Breast epithelium (tissue), 4 donors: ENCODE measurements at regions not wholly inside any gene's neighbourhood (a gene's known extent, or its start where the extent isn't known, plus 50 kb on each side); places are given as distances from the start of the nearest gene placed in this dataset.

Source experiments
- DNase-seq, 2 donors: peaks; one replicate each; pipeline ENCODE4 v3.0.0-alpha.2; 2019; ENCODE audit warnings: low spot score in 2 of 2
- H3K27ac ChIP-seq, 2 donors: fragments of 200-600 bp; sonication (generic) in 1 of 2; one replicate each; pipeline ENCODE4 v1.5.1; 2016 to 2019; ENCODE audit warnings: mild to moderate bottlenecking in 1 of 2
- H3K27me3 ChIP-seq, 2 donors: fragments of 200-600 bp; sonication (generic) in 1 of 2; one replicate each; pipeline versions ENCODE4 v1.5.1 to v1.6.0; 2017 to 2019; ENCODE audit warnings: control low read depth in 1 of 2, mild to moderate bottlenecking in 1 of 2
- H3K36me3 ChIP-seq: fragments of 200-600 bp; one replicate; pipeline ENCODE4 v1.5.1; 2019
- H3K4me1 ChIP-seq, 2 donors: fragments of 200-600 bp; sonication (generic); one replicate each; pipeline ENCODE4 v1.5.1; 2016 to 2019; ENCODE audit warnings: control low read depth in 1 of 2
- H3K4me3 ChIP-seq, 3 donors: fragments of 200-600 bp; sonication (generic); 1 replicate in 2 of 3; 2 replicates in 1 of 3; pipeline ENCODE4 v1.5.1; 2016 to 2019; ENCODE audit warnings: mild to moderate bottlenecking in 3 of 3, moderate library complexity in 2 of 3
- H3K9me3 ChIP-seq, 2 donors: fragments of 200-600 bp; sonication (generic) in 1 of 2; one replicate each; pipeline ENCODE4 v1.5.1; 2016 to 2019; ENCODE audit warnings: control low read depth in 1 of 2
- POLR2A ChIP-seq: fragments of 450-650 bp; IDR thresholded peaks from one replicate; pipeline ENCODE4 v1.6.1; 2016; ENCODE audit warnings: antibody characterized with exemption, mild to moderate bottlenecking, moderate library complexity
- POLR2AphosphoS5 ChIP-seq, 3 donors: sonication (generic); formaldehyde crosslinking; IDR thresholded peaks; one replicate each; pipeline ENCODE4 v1.6.1; 2017; ENCODE audit warnings: antibody characterized with exemption in 3 of 3
- intact Hi-C: fragments of 100-400 bp; cut with DNase I; formaldehyde crosslinking; loops from one replicate; pipeline ENCODE4 v1.15.1; 2023; ENCODE audit warnings: low total_unique reads
- TF ChIP-seq, protein P1 (sequence below), 3 donors: fragments of 450-650 bp; IDR thresholded peaks; one replicate each; pipeline ENCODE4 v1.5.1; 2016 to 2017; ENCODE audit warnings: antibody characterized with exemption in 3 of 3, mild to moderate bottlenecking in 3 of 3, moderate library complexity in 3 of 3

DNA sequence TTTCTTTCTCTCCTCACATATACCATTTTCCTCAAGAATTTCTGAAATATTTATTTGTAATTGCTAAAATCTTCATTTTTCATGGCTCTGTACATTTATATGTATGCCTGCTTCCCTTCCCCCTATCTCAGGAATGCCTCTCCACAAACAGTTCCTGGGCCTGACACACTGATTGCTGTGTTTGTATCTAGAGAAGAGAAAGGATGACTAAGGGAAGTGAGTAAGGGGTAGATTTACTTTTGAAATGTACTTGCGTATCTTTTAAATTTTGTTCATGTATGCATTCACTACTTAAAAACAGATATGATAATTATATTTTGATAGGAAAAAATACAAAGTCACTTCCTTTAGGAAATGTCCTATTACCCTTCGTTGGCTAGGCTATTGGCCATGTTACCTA lies 790.8 kb downstream of the PCDH18 start:
- H3K27ac ChIP-seq, result no peak overlapping the region
- H3K27me3 ChIP-seq, result no peaks in the 10 kb centered on the region
- no peaks in the 10 kb centered on the region for H3K36me3 ChIP-seq
- intact Hi-C loops, result no loop called here
- TF ChIP-seq, protein P1, sequence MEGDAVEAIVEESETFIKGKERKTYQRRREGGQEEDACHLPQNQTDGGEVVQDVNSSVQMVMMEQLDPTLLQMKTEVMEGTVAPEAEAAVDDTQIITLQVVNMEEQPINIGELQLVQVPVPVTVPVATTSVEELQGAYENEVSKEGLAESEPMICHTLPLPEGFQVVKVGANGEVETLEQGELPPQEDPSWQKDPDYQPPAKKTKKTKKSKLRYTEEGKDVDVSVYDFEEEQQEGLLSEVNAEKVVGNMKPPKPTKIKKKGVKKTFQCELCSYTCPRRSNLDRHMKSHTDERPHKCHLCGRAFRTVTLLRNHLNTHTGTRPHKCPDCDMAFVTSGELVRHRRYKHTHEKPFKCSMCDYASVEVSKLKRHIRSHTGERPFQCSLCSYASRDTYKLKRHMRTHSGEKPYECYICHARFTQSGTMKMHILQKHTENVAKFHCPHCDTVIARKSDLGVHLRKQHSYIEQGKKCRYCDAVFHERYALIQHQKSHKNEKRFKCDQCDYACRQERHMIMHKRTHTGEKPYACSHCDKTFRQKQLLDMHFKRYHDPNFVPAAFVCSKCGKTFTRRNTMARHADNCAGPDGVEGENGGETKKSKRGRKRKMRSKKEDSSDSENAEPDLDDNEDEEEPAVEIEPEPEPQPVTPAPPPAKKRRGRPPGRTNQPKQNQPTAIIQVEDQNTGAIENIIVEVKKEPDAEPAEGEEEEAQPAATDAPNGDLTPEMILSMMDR (IDR thresholded peaks at IDR 0.05), result no peak
- TF ChIP-seq POLR2AphosphoS5 (IDR thresholded peaks at IDR 0.05) (no peak), POLR2A (no peak)
- peaks cover 0 to 5% of the 10 kb centered on the region in 2 donors for H3K9me3 ChIP-seq
- no peak for DNase-seq
- no peak overlapping the region for H3K4me3 ChIP-seq
- no peaks in the 10 kb centered on the region for H3K4me1 ChIP-seq

- peaks cover 0 to 5% of the 10 kb centered on the region in 2 donors for H3K9me3 ChIP-seq
- H3K36me3 ChIP-seq, result no peaks in the 10 kb centered on the region
- H3K4me1 ChIP-seq, result no peaks in the 10 kb centered on the region
- no peak for DNase-seq
- H3K27ac ChIP-seq, result no peak overlapping the region
- H3K4me3 ChIP-seq, result no peak overlapping the region
- intact Hi-C loops, result no loop called here
- no peak for TF ChIP-seq POLR2A
- TF ChIP-seq, protein P1 (IDR thresholded peaks at IDR 0.05), result no peak
- no peaks in the 10 kb centered on the region for H3K27me3 ChIP-seq
Observed at GRCh38 chr4:136740326-136740725, 792.0 kb downstream of the PCDH18 start.

DNA sequence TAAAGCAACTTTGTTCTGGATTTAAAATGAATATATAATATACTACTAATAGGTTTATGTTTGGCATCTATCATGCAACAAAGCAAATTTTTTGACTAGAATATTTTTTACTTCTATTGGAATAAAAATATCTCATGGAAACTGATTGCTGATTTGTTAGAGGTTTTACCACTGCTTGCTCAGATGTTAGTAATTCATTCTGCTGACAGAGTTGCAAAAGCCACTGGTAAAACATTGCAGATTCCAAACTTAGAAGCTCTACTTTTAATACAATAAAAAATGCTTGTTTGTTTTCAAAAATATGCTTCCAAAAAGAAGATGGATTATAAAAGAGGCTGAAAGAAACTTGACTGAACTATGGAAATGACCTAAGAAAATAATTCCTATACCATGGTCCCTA lies 795.2 kb downstream of the PCDH18 start:
- no peak for DNase-seq
- no peak overlapping the region for H3K27ac ChIP-seq

DNA sequence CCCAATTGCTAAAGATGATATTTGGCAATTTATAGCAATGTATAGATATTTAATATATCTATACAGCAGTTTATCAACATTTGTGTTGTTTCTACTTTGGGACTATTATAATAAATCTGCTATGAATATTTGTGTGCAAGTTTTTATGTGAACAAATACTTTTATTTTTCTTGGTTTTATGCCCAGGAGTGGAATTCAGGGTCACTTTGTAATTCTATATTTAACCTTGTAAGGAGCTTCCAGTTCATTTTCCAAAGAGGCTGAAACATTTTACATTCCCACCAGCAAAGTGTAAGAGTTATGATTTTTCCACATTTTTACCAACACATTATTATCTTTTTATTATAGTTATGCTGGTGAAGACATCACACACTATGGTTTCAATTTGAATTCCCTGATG lies 801.3 kb downstream of the PCDH18 start:
- TF ChIP-seq, protein P1 (IDR thresholded peaks at IDR 0.05), result no peak
- TF ChIP-seq POLR2A, result no peak
- TF ChIP-seq POLR2AphosphoS5 (IDR thresholded peaks at IDR 0.05), result no peak
- Histone ChIP-seq H3K4me1 (no peaks in the 10 kb centered on the region), H3K4me3 (no peak overlapping the region), H3K36me3 (no peaks in the 10 kb centered on the region), H3K27ac (no peak overlapping the region), H3K9me3 (no peaks in the 10 kb centered on the region), H3K27me3 (no peaks in the 10 kb centered on the region)
- DNase-seq, result no peak
- intact Hi-C loops, result no loop called here

More for the DNA sequence above, 795.2 kb downstream of the PCDH18 start:
- no peaks in the 10 kb centered on the region for H3K4me1 ChIP-seq
- intact Hi-C loops, result no loop called here
- H3K27me3 ChIP-seq, result no peaks in the 10 kb centered on the region
- no peaks in the 10 kb centered on the region for H3K36me3 ChIP-seq
- H3K9me3 ChIP-seq, result no peaks in the 10 kb centered on the region
- TF ChIP-seq, protein P1 (IDR thresholded peaks at IDR 0.05), result no peak
- TF ChIP-seq POLR2A (no peak), POLR2AphosphoS5 (IDR thresholded peaks at IDR 0.05) (no peak)
- no peak overlapping the region for H3K4me3 ChIP-seq

DNA sequence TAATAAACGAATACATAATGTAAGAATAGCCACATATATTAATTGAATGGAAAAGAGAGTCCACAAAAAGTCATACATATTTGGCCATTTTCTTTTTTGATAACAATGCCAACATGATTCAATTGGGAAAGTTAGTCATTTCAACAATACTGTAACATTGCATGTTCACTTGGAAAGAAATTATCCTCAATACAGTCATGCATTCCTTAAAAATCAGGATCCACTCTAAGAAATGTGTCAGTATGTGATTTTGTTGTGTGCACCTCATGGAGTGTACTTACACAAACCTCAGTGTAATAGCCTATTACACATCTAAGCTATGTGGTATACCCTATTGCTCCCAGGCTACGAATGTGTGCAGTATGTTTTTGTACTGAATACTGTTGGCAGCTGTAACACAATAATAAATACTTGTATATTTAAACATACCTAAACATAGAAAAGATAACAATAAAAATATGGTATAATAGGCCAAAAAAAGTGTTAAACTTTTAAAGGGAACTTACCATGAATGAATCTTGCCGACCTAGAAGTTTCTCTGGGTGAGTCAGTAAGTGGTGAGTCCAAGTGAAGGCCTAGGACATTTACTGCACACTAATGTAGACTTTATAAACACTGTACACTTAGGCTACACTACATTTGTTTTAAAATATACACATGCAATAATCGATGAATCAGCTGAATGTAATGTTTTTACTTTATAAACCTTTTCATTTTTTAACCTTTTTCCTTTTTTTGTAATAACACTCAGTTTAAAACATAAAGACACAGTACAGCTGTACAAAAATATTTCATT lies 806.8 kb downstream of the PCDH18 start:
- TF ChIP-seq, protein P1 (IDR thresholded peaks at IDR 0.05), result no peak
- TF ChIP-seq POLR2A (no peak), POLR2AphosphoS5 (IDR thresholded peaks at IDR 0.05) (no peak)
- Histone ChIP-seq H3K9me3 (no peaks in the 10 kb centered on the region), H3K27me3 (no peaks in the 10 kb centered on the region), H3K4me3 (no peak overlapping the region), H3K4me1 (no peaks in the 10 kb centered on the region), H3K36me3 (peaks cover 3% of the 10 kb centered on the region), H3K27ac (no peak overlapping the region)
- no peak for DNase-seq
- intact Hi-C loops, result no loop called here
